Ishikawa (cell line): ENCODE measurements at regions not wholly inside any gene's neighbourhood (a gene's known extent, or its start where the extent isn't known, plus 50 kb on each side); places are given as distances from the start of the nearest gene placed in this dataset.

Experiments
- CEBPB ChIP-seq: IDR thresholded peaks from 2 replicates; pipeline ENCODE4 v1.6.1; 2012
- CREB1 ChIP-seq: IDR thresholded peaks from 2 replicates; pipeline ENCODE4 v1.6.1; 2012; ENCODE audit warnings: low read depth
- EGR1 ChIP-seq: IDR thresholded peaks from 2 replicates; pipeline ENCODE4 v1.6.1; 2012
- EP300 ChIP-seq: IDR thresholded peaks from 2 replicates; pipeline ENCODE4 v1.6.1; 2012; ENCODE audit warnings: borderline replicate concordance
- FOXM1 ChIP-seq: IDR thresholded peaks from 2 replicates; pipeline ENCODE4 v1.6.1; 2012; ENCODE audit warnings: low read depth, borderline replicate concordance
- MAX ChIP-seq: IDR thresholded peaks from 2 replicates; pipeline ENCODE4 v1.6.1; 2012
- NFIC ChIP-seq: IDR thresholded peaks from 2 replicates; pipeline ENCODE4 v1.6.1; 2012
- RAD21 ChIP-seq: IDR thresholded peaks from 2 replicates; pipeline ENCODE4 v1.6.1; 2012; ENCODE audit warnings: low read depth
- REST ChIP-seq: IDR thresholded peaks from 2 replicates; pipeline ENCODE4 v1.6.1; 2012; ENCODE audit warnings: low read depth, mild to moderate bottlenecking
- TAF1 ChIP-seq: IDR thresholded peaks from 2 replicates; pipeline ENCODE4 v1.6.1; 2012; ENCODE audit warnings: low read depth, mild to moderate bottlenecking
- TCF12 ChIP-seq: IDR thresholded peaks from 2 replicates; pipeline ENCODE4 v1.6.1; 2012; ENCODE audit warnings: low read depth
- TEAD4 ChIP-seq: IDR thresholded peaks from 2 replicates; pipeline ENCODE4 v1.6.1; 2012
- USF1 ChIP-seq: IDR thresholded peaks from 2 replicates; pipeline ENCODE4 v1.6.1; 2012
- YY1 ChIP-seq: IDR thresholded peaks from 2 replicates; pipeline ENCODE4 v1.6.1; 2012; ENCODE audit warnings: low read depth
- ZBTB7A ChIP-seq: IDR thresholded peaks from 2 replicates; pipeline ENCODE4 v1.6.1; 2012; ENCODE audit warnings: low read depth

DNA sequence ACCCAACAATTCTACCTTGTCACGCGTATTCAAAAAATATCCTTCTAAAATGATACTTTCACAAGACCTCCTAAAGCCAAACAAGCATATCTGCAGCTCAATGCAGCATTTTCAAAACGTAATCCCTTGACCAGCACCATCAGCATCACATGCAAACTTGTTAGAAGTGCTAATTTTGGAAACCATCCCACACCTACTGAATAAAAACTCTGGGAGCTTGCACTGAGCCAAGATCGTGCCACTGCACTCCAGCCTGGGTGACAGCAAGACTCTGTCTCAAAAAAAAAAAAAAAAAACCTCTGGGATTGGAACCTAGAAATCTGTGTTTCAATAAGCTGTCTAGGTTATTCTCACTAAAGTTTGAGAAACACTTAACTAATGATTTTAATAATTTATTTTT is 223.3 kb upstream of the CCDC54 start:
- no peak for TF ChIP-seq TEAD4
- TF ChIP-seq RAD21, result no peak
- no peak for TF ChIP-seq EP300
- no peak for TF ChIP-seq TCF12
- no peak for TF ChIP-seq CREB1

DNA sequence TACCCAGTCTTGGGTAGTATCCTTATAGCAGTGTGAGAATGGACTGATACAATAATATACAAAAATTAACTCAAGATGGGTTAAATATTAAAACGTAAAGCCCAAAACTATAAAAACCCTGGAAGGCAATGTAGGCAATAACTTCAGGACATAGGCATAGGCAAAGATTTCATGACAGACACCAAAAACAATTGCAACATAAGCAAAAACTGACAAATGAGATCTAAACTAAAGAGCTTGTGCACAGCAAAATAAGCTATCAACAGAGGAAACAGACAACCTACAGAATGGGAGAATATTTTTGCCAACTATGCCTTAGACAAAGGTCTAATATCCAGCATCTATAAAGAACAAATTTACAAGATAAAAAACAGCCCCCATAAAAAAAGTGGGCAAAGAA is 204.8 kb upstream of the CCDC54 start:
- TF ChIP-seq EP300 (no peak), EGR1 (no peak), CREB1 (no peak), MAX (no peak), TCF12 (no peak), CEBPB (no peak), REST (no peak), ZBTB7A (no peak), TAF1 (no peak), RAD21 (no peak), NFIC (no peak), USF1 (no peak), YY1 (no peak), TEAD4 (no peak), FOXM1 (no peak)

DNA sequence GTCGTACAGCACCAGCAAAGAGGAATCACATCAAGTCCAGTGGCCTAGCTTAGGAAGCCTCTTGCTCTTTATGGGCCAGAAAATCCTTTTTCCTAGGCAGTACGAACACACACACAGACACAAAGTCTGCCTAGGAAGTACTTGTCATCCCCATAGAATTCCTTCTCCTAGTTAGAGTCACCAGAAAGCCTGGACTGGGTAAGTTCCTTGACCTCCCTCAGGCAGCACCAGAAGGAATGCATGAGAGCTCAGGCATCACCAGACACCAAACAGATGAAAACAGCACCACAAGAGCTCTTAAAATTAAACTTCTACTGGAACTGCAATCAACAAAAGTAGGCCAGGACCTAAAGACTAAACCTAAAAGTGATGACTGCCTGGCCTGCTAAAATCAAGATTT is 192.9 kb upstream of the CCDC54 start:
- TF ChIP-seq EP300 (no peak), FOXM1 (no peak), YY1 (no peak), MAX (no peak)

DNA sequence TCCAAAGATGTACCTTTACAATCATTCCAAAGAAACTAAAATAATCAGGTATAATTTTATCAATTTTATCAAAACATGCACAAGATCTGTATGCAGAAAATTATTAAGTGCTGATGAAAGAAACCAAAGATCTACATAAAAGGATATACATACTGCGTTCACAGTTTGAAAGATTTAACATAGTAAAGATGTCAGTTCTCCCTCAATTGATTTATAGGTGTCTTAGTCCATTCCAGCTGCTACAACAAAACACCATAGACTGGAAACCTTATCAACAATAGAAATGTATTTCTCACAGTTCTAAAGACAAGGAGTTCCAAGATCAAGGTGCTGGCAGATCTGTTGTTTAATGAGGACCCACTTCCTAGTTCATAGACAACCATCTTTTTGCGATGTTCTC is 189.0 kb upstream of the CCDC54 start:
- TF ChIP-seq TCF12, result no peak
- TF ChIP-seq YY1, result no peak
- no peak for TF ChIP-seq MAX
- TF ChIP-seq REST, result no peak
- no peak for TF ChIP-seq USF1
- TF ChIP-seq EGR1, result no peak
- TF ChIP-seq CEBPB, result no peak
- no peak for TF ChIP-seq EP300
- TF ChIP-seq TAF1, result no peak
- no peak for TF ChIP-seq ZBTB7A
- no peak for TF ChIP-seq RAD21
- TF ChIP-seq TEAD4, result no peak
- no peak for TF ChIP-seq CREB1
- TF ChIP-seq FOXM1, result no peak
- no peak for TF ChIP-seq NFIC

- no peak for TF ChIP-seq YY1
- TF ChIP-seq MAX, result no peak
- TF ChIP-seq ZBTB7A, result no peak
- no peak for TF ChIP-seq TAF1
- no peak for TF ChIP-seq EGR1
- TF ChIP-seq TEAD4, result no peak
- no peak for TF ChIP-seq TCF12
- no peak for TF ChIP-seq CREB1
These were observed 188.0 kb upstream of the CCDC54 start for GRCh38 chr3:107189158-107189791.

DNA sequence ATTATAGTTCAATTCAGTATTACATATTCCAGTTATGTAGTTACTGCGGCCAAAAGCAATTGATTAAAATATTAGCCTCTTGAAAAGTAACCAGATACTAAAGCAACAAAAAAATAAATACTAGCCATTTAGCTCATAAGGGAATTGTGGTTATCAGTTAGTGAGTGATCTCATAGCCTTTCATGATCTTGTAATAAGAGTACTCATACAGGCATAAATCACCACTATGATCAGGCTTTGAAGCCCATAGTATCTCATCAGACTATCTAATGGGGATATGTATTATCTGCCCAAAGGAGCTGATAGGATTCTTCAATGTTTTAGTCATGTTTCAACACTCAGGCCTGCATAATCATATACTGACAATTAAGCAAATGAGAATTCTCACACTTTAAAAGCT is 184.1 kb upstream of the CCDC54 start:
- no peak for TF ChIP-seq REST
- no peak for TF ChIP-seq NFIC
- TF ChIP-seq TCF12, result no peak
- no peak for TF ChIP-seq ZBTB7A
- TF ChIP-seq RAD21, result no peak
- no peak for TF ChIP-seq EGR1
- no peak for TF ChIP-seq FOXM1
- no peak for TF ChIP-seq YY1
- TF ChIP-seq MAX, result no peak
- no peak for TF ChIP-seq CREB1
